CD4-positive, alpha-beta T cell treated with Interleukin-17A for 1 hour (primary cell): ENCODE measurements at regions not wholly inside any gene's neighbourhood (a gene's known extent, or its start where the extent isn't known, plus 50 kb on each side); places are given as distances from the start of the nearest gene placed in this dataset.
"Not testable (repeated sequence)": the region's sequence is repeated elsewhere in the genome, so short reads cannot be mapped to it uniquely, and the experiment has no call there.

Experiments used
- DNase-seq: peaks from one replicate; pipeline ENCODE4 v3.0.0-alpha.2; 2020

DNA sequence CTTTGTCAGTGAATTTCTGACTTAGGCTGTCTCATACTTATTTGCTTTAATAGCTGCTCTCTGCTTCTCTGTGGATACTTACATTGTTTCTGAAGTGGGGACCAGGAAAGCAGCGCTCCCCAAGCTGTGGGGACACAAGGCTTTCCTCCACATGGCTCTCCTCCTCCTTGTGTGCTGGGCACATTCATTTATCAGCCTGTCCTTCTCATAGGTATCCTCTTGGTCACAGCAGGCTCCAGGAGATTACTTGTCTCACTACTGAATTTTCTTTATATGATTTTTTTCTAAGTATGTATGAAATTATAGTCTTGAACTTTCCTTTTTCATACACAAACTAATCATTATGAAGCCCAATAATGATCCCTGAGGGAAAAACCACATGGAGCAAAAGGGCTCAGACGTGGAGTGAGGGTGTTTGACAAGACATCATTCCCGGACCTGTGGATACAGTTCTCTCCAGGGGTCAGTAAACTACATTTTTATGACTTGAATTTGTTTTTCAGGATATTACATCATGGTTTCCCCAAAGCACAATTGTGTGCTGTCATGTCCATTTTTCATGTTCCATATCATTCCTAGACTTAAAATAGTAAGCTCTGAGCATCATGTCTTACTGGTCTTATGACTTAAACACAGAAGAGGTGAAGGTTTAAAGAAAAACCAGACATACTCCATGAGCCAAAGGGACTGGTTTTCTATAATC, 234.5 kb downstream of the PCSK1 start:
- DNase-seq = no peak

DNA sequence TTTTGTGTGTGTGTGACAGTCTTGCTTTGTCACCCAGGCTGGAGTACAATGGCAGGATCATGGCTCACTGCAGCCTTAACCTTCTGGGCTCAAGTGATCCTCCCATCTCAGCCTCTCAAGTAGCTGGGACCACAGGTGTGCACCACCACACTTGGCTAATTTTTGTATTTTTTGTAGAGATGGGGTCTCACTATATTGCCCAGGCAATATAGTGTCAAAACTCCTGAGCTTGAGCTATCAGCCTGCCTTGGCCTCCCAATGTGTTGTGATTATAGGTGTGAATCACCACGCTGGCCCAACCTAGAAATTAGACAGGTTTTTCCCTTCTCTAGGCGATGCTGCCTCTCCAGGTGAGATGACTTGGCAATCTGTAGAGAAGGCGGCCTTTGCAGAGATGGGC, 235.3 kb downstream of the PCSK1 start:
- DNase-seq = not testable (repeated sequence)

DNA sequence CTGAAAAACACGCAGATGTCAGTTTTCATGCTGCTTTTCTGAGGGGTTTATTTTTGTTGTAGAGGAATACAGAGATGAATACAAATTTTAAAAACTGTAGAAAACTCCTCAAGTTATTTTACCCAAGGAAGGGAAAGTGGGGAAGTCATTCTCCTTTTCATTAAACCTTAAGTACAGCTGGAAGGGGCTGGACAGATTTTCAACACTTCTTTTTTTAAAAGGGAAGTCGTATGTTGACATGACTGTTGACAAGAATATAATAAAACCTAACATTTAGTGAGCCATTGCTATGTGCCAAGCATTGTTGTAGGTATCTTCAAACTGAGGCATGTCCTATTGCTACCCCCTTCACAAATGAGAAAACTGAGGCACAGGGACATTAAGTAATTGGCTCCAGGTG, 235.7 kb upstream of the ELL2 start:
- no peak for DNase-seq

DNA sequence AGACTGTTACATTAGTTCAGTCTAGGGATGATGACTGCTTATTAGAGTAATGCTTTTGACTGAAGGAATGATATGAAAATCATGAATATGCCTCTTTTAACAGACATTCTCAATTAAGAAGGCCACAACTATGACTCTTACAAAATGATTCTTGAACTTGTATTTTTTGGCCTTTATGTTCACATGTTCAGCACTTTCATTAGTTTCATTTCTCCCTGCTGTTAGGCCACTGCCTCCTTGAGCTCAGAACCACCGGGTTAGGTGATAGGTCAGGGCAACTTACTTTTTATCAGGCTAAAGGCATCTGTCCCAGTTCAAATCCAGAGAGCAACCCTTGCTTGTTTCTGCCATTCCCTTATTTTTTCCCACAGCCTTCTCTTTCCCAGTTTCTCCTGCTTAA, 235.2 kb upstream of the ELL2 start:
- no peak for DNase-seq

- no peak for DNase-seq
These were observed 234.8 kb upstream of the ELL2 start for GRCh38 chr5:96196407-96196806.

DNA sequence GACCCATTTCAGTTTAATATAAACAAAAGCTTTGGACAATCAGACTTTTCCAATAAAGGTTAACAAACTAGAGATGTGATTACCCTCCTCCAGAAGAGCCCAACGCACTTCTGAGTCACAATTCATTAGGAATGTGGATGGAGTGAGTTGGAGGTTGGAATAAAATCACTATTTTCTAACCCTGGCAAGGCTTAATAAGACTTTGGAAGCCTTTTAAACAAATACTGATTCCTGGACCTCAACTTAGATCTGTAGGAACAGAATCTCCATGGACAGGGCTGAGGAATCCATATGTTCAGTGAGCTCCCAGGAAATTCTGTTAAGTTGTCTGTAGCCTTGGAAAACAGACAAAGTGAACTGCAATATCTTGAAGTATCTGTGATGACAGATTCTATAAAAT, 233.5 kb upstream of the ELL2 start:
- DNase-seq = no peak

DNA sequence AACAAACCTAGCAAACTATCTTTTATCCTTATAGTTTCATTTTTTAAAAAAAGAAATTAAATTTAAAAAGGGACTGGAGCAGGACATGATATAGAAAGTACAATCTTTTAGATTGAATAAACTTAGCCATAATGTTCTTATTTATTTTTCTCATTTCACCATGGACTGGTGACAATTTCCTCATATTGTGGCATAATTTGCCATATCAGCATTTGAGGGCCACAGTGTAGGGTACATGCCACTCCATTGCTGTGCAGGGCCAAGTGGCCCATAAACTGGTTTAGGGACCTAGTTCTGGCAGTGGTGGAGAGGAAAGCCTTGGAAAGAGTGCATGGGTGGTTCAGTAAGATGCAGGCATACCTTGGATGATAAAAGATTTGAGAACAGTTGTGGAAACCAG, 232.9 kb upstream of the ELL2 start:
- no peak for DNase-seq

GRCh38 chr5:96193946-96194345, 232.3 kb upstream of the ELL2 start:
- no peak for DNase-seq

- DNase-seq = no peak
These were observed 228.3 kb upstream of the ELL2 start for GRCh38 chr5:96189987-96190386.

DNA sequence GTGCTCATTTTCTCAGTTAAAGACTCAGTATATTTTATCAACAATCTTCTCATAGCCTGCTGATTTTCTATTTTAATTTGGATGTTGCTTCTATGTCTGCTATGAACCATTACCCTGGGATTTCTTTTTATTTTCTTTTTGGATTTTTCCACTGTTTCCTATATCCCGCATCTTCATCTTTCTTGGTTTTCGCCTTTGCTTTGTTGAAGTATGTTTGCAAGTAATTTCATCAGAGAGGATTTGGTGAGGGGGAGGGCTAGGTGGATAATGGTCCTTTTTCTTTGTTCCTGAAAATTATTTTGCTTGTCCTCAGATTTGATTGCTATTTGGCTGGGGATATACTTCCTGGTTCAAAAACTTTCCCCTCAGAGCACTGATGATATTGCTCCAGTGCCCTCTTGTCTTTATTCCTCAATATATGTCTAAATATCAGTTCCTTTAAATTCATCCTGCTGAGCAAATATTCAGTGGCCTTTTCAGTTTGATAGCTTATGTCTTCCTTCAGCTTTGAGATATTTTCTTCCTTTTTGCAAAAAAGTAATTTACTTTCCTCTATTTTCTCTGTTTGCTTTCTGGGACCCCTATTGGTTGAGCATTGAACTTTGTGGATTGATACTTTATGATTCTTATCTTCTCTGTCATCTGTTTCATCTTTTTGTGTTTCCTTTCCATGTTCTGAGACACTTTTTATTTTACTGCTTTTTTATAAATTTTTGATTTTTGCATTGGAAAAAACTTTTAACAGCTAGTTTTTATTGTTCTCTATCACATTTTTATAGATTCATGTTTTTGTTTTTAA, 227.6 kb upstream of the ELL2 start:
- DNase-seq = no peak

DNA sequence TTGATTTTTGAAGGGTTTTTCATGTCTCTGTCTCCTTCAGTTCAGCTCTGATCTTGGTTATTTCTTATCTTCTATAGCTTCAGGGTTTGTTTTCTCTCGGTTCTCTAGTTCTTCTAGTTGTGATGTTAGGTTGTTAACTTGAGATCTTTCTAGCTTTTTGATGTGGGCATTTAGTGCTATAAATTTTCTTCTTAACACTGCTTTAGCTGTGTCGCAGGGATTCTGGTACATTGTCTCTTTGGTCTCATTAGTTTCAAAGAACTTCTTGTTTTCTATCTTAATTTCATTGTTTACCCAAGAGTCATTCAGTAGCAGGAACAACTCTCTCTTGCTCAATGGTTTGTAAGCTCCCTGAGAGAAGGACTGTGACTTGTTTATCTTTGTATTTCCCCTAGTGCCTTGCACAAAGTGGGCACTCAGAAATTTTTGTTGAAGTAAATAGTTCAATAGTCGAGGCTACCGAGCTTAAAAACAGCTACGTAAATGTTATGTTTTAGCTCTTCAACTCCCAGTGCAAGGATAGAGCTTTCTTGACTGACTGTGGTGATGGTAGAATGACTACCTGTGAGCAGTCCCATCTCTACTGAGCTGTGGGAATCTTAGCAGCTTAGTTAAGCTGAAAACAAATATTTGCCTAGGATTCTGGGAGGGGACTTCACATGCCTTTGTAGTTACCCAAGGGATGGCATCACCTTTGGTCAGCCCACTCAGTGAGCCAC, 225.8 kb upstream of the ELL2 start:
- DNase-seq = no peak

DNA sequence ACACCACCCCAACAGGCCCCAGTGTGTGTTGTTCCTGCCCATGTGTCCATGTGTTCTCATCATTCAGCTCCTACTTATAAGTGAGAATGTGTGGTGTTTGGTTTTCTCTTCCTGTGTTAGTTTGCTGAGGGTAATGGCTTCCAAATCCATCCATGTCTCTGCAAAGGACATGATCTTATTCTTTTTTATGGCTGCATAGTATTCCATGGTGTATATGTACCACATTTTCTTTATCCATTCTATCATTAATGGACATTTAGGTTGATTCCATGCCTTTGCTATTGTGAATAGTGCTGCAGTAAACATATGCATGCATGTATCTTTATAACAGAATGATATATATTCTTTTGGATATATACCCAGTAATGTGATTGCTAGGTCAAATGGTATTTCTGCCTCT, 222.9 kb upstream of the ELL2 start:
- DNase-seq = not testable (repeated sequence)

DNA sequence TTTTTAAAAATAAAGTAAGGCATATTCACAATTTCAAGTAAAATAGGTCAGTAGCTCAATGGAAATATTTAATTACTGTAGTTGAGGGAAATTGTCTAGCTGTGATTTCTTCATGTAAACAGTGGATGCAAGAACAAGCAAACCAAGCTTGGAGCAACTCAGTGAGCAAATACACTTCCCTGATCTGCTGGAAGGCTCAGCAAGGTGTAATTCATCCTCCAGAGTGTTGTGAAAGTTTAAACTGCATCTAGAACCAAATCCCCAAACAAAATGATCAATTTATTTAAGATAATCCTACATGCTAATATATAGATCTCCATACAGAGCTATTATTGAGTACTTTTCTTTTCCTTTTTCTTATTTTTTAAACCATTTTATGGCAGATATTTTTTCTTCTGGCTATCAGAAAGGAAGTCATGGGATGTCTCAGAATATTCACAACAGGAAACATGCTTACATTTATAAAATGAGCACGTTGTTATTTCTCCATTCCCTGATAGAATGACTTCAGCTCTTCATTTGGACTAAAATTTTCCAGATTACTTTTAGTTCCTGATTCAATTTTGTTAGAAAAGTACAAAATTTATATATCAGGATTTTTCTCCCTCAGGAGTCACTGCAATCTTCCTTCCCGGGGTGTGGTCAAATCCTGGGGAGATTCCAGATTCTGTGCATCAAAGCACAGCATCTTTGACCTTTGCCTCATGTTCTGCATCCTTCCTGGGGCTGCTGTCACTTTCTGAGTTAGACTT, 219.2 kb upstream of the ELL2 start:
- DNase-seq = no peak

GRCh38 chr5:96177303-96177869, 215.7 kb upstream of the ELL2 start:
- no peak for DNase-seq

GRCh38 chr5:96176022-96176421, 214.4 kb upstream of the ELL2 start:
- DNase-seq = no peak

- DNase-seq = no peak
These were observed 213.4 kb upstream of the ELL2 start for GRCh38 chr5:96175090-96175489.

GRCh38 chr5:96173366-96173765, 211.7 kb upstream of the ELL2 start:
- DNase-seq = no peak

DNA sequence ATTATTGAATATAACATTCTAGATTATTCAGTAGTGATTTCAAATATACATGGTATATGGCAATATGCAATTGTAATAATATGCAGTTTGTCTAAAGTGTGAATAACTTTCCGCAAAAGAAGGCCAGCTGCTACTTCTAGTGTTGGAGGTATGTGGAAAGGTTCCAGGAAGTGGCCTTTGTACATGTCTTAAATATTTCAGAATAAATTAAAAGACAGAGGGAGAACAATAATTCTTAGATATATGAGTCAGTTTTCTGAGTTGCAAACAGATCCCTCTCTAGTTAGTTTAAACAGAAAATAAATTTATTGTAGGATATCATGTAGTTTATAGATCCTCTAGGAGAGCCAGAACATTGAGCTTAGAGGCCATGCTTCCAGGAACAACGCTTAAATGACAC, 210.8 kb upstream of the ELL2 start:
- no peak for DNase-seq

DNA sequence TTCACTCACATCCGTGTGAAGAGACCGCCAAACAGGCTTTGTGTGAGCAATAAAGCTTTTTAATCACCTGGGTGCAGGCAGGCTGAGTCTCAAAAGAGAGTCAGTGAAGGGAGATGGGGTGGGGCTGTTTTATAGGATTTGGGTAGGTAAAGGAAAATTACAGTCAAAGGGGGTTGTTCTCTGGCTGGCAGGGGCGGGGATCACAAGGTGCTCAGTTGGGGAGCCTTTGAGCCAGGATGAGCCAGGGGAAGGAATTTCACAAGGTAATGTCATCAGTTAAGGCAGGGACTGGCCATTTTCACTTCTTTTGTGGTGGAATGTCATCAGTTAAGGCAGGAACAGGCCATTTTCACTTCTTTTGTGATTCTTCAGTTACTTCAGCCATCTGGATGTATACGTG, 210.3 kb upstream of the ELL2 start:
- not testable (repeated sequence) for DNase-seq

GRCh38 chr5:96170481-96171125, 209.0 kb upstream of the ELL2 start:
- not testable (repeated sequence) for DNase-seq

GRCh38 chr5:96168833-96169232, 207.2 kb upstream of the ELL2 start:
- not testable (repeated sequence) for DNase-seq

DNA sequence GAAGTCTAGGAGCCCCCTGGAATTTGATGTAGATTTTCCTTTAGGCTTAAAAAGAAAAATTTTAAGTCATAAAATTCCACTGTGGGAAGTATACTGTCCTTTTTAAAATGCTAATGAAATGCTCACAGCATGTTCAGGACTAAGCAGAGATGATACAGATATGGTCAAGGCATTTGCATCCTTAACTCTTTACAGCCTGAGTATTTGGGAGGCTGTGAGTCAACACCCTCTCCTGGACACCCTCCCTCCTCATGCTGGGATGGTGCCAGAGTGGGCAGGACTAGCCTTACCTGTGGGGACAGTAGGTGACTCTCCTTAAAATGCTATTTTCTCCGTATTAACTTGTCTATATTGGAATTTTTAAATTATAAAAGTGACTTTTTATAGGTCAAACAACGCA, 197.4 kb upstream of the ELL2 start:
- DNase-seq = no peak
